Peyer's patch (tissue), 4 donors: ENCODE measurements at regions not wholly inside any gene's neighbourhood (a gene's known extent, or its start where the extent isn't known, plus 50 kb on each side); places are given as distances from the start of the nearest gene placed in this dataset.

ENCODE experiments used
- DNase-seq, 3 donors: peaks; one replicate each; pipeline ENCODE4 v3.0.0-alpha.2; 2017 to 2019
- H3K27ac ChIP-seq, 4 donors: fragments of 200-600 bp; sonication (generic); one replicate each; pipeline ENCODE4 v1.5.1; 2016 to 2019
- H3K27me3 ChIP-seq, 2 donors: fragments of 200-600 bp; sonication (generic); one replicate each; pipeline ENCODE4 v1.5.1; 2019
- H3K36me3 ChIP-seq, 3 donors: fragments of 200-600 bp; sonication (generic); one replicate each; pipeline ENCODE4 v1.5.1; 2016 to 2019
- H3K4me1 ChIP-seq, 4 donors: fragments of 200-600 bp; sonication (generic); one replicate each; pipeline ENCODE4 v1.5.1; 2016 to 2019
- H3K4me3 ChIP-seq, 4 donors: fragments of 200-600 bp; sonication (generic); 1 replicate in 3 of 4; 2 replicates in 1 of 4; pipeline ENCODE4 v1.5.1; 2016 to 2019; ENCODE audit warnings: mild to moderate bottlenecking in 1 of 4
- H3K9me3 ChIP-seq, 4 donors: fragments of 200-600 bp; sonication (generic); one replicate each; pipeline ENCODE4 v1.5.1; 2016 to 2019; ENCODE audit warnings: mild to moderate bottlenecking in 1 of 4
- CTCF ChIP-seq, 6 experiments: fragments of 450-650 bp in 4 of 6; fragments of 200-600 bp in 2 of 6; sonication (generic) in 1 of 6; IDR thresholded peaks; one replicate each; pipeline ENCODE4 v1.5.1; 2017 to 2019; ENCODE audit warnings: antibody characterized with exemption in 6 of 6, mild to moderate bottlenecking in 3 of 6, moderate library complexity in 1 of 6
- POLR2A ChIP-seq, 2 donors: fragments of 450-650 bp; IDR thresholded peaks; one replicate each; pipeline ENCODE4 v1.5.1; 2017; ENCODE audit warnings: antibody characterized with exemption in 2 of 2, mild to moderate bottlenecking in 2 of 2, moderate library complexity in 2 of 2

DNA sequence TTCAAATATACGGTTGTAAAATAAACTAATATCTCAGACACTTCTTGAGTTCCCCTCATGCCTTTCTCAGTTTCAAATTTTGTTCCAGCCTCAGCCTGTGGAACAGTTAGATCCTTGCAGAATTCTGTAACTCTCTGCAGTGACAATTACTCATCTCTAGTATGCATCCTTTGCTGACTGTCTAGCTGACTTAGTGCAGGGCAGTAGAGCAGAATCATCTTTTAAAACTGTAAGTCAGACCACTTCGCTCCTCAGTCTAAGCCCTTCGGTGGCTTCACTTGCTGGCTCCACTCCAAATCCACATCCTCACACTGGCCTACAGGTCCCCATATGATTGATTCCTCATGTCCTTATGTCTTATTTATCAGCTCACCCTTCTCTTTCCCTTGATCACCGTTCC lies 164.1 kb upstream of the ZSWIM2 start:
- no peaks in the 10 kb centered on the region for H3K9me3 ChIP-seq
- no peak for DNase-seq
- no peak overlapping the region for H3K27ac ChIP-seq
- no peaks in the 10 kb centered on the region for H3K36me3 ChIP-seq
- no peak overlapping the region for H3K4me3 ChIP-seq
- TF ChIP-seq CTCF (IDR thresholded peaks at IDR 0.05) (no peak), POLR2A (IDR thresholded peaks at IDR 0.05) (no peak)
- no peaks in the 10 kb centered on the region for H3K27me3 ChIP-seq
- no peaks in the 10 kb centered on the region for H3K4me1 ChIP-seq

DNA sequence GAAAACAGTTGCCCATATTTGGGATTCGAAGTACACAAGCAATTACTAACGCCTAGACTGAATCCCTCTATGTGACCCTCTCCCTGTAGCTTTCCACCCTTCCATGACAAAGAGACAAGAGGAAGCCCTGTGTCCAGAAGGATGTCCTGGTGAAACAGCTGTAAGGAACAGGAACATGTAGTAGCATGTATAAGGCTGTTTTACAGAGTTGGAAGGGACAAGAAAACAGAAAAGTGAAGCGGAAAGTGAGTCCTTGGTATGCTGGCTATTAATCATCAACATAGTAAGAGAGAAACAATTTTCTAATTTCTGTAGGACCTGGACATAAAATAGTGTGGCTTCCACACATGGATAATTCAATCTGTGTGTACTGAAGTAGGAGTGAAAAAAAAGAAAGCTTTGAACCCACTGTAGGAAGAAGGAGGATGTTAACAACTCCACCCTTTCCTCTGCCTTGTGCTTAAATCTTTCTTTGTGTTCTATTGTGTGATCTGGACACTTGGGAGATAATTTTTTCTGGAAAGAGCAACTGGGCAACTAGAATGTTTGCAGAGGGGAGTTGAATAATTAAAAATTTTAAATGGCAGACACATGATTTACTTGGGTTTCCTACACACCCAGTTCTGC lies 162.3 kb upstream of the ZSWIM2 start:
- no peak for DNase-seq
- Histone ChIP-seq H3K36me3 (no peaks in the 10 kb centered on the region), H3K4me1 (no peaks in the 10 kb centered on the region), H3K4me3 (no peak overlapping the region), H3K27me3 (no peaks in the 10 kb centered on the region), H3K27ac (no peak overlapping the region), H3K9me3 (no peaks in the 10 kb centered on the region)
- TF ChIP-seq CTCF (IDR thresholded peaks at IDR 0.05) (no peak), POLR2A (IDR thresholded peaks at IDR 0.05) (no peak)

- Histone ChIP-seq H3K36me3 (no peaks in the 10 kb centered on the region), H3K27ac (no peak overlapping the region), H3K9me3 (no peaks in the 10 kb centered on the region), H3K4me1 (no peaks in the 10 kb centered on the region), H3K4me3 (no peak overlapping the region), H3K27me3 (no peaks in the 10 kb centered on the region)
- TF ChIP-seq POLR2A (IDR thresholded peaks at IDR 0.05) (no peak), CTCF (IDR thresholded peaks at IDR 0.05) (no peak)
- no peak for DNase-seq
These were observed 160.7 kb upstream of the ZSWIM2 start for GRCh38 chr2:187009483-187010239.

- DNase-seq: no peak
- Histone ChIP-seq H3K36me3 (no peaks in the 10 kb centered on the region), H3K27ac (no peak overlapping the region), H3K27me3 (no peaks in the 10 kb centered on the region), H3K4me3 (no peak overlapping the region), H3K9me3 (no peaks in the 10 kb centered on the region), H3K4me1 (no peaks in the 10 kb centered on the region)
- TF ChIP-seq CTCF (IDR thresholded peaks at IDR 0.05): no peak
- no peak for TF ChIP-seq POLR2A (IDR thresholded peaks at IDR 0.05)
These were observed 159.1 kb upstream of the ZSWIM2 start for GRCh38 chr2:187008111-187008510.

DNA sequence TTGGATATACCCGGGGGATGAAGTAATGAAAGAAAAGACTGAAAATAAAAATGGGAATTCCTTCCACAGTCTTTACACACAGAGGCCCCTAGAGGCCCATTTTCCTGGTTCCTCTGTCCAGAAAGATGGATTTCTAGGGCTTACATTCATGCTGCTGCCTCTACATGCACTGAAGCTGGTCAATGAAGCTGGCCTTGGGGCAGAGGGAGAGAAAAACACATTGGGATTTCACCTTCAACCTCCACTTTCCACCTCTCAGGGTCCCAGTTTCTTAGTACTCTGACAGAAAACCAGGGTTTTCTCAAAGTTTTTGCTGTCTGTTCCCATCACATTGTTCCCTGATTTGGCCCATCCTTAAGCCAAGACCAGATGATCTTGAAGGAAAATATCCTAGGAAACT lies 154.6 kb upstream of the ZSWIM2 start:
- Histone ChIP-seq H3K4me1 (no peaks in the 10 kb centered on the region), H3K9me3 (no peaks in the 10 kb centered on the region), H3K27ac (no peak overlapping the region), H3K36me3 (no peaks in the 10 kb centered on the region), H3K4me3 (no peak overlapping the region), H3K27me3 (no peaks in the 10 kb centered on the region)
- no peak for TF ChIP-seq POLR2A (IDR thresholded peaks at IDR 0.05)
- no peak for TF ChIP-seq CTCF (IDR thresholded peaks at IDR 0.05)
- no peak for DNase-seq
